ENCODE measurements at regions not wholly inside any gene's neighbourhood (a gene's known extent, or its start where the extent isn't known, plus 50 kb on each side); places are given as distances from the start of the nearest gene placed in this dataset.
"Not testable (repeated sequence)": the region's sequence is repeated elsewhere in the genome, so short reads cannot be mapped to it uniquely, and the experiment has no call there.

DNA sequence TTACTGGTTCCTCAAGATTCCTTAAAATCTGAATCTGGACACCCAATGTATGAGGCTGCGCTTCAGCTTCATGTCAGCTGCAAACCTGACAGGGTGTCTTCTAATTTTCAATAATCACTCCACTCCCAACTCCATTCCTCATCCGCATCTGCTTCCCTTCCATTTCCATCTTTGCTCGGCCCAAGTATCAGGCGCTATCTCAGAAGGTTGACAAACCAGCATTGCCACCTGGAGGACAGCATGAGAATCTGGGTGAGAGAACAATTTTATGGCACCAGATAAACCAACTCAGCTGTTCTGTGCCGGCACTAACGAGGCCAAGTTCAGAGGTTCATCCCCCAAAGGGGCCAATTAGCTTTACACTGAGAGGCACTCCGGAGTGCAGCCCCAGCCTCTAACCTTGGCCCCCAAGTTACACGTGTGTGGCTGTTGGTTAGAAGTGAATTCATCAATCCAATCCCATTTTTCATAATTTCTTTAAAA, 79.1 kb upstream of the LMO2 start:
- DNase-seq = peak; percentile 80

DNA sequence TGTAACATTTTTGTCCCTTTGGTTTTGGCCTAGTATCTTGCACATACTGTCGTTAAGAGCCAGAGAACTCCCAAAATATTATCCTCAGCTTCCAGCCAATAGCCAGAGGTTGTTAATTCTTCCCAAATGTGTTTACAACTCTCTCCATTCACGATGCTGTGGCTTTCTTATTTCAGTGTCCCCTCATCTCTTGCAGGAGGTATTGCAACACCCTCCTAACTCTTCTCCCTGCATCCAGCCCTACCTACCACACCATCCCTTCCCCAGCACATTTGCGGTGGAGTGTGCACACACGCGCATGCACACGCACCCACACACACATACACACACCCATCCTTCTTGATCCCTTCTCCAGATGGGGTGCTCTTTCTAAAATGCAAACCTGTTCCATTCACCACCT, 75.6 kb upstream of the LMO2 start:
- DNase-seq = no peak

DNA sequence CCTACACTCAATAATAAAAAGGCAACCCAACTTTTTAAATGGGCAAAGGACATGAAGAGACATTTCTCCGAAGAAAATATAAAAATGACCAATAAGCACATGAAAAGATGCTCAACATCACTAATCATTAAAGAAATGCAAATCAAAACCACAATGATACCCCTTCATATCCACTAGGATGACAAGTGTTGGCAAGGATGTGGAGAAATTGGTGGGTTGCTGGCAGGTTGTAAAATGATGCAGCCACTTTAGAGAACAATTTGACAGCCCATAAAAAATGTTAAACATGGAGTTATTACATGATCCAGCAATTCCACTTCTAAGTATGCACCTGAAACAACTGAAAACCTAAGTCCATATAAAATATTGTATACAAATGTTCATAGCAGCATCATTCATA, 73.2 kb upstream of the LMO2 start:
- no peak for DNase-seq

GRCh38 chr11:33959855-33960400, 68.1 kb upstream of the LMO2 start:
- no peak for DNase-seq

GRCh38 chr11:33957304-33957917, 65.5 kb upstream of the LMO2 start:
- peak; percentile 13 for DNase-seq

GRCh38 chr11:33956611-33957010, 64.7 kb upstream of the LMO2 start:
- DNase-seq = no peak

- DNase-seq = no peak
These were observed 61.4 kb upstream of the LMO2 start for GRCh38 chr11:33953289-33953688.

- DNase-seq = no peak
These were observed 60.9 kb upstream of the LMO2 start for GRCh38 chr11:33952805-33953204.

DNA sequence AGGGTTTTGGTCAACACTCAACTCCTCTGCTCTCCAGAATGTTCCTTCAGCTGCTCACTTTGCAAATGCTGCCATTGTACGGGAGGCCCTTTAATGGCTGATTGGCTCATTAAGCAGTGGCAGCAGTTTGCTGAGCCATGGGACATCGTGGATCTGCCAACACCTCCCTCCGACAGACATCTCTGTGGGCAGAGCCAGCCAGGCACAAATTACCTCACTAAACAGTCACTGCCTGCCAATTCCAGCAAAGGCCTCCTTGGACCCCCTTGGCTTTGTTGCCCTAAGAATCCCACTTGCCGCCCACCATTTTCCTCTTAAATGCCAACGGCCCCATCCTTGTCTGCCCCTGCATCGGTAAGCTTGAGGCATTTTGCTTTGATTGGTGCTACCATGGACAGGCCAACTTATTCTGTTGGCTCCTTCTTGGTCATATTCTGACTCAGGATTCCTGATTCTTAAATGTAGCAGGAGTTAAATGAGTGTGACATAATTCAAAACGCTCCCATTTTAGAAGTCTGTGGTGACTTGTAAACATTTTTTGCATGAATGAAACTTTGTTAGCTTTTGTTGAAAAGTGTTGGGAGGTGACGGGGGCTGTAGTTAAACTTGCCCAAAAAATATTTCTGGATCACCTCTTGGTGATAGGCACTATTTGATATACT, 57.5 kb upstream of the LMO2 start:
- no peak for DNase-seq

DNA sequence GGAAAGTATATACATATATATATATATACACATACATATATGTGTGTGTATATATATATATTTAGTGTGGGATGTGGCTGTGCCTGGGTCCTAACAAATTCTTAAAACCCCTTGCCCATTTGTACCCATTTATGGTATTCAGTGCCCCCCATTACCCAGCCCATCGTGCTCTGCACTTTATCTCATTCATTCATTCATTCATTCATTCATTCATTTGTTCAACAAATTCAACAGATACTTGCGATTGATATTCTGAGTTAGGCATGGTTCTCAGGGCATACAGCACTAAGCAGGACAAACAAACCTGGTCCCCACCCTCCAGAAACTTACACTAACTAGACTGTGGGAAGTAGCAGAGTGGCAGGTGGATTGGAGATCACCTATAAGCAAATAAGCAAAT, 56.6 kb upstream of the LMO2 start:
- no peak for DNase-seq

DNA sequence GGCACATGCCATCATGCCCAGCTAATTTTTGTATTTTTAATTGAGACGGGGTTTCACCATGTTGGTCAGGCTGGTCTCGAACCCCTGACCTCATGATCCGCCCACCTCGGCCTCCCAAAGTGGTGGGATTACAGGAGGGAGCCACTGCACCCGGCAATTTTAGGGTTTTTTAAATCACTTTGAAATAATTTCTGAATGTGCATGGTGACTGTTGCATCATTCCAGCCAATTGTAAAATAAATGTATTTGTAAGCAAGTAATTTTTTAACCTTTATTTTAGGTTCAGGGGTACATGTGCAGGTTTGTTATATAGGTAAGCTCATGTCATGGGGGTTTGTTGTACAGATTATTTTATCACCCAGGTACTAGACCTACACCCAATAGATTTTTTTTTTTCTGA, 56.0 kb upstream of the LMO2 start:
- not testable (repeated sequence) for DNase-seq

DNA sequence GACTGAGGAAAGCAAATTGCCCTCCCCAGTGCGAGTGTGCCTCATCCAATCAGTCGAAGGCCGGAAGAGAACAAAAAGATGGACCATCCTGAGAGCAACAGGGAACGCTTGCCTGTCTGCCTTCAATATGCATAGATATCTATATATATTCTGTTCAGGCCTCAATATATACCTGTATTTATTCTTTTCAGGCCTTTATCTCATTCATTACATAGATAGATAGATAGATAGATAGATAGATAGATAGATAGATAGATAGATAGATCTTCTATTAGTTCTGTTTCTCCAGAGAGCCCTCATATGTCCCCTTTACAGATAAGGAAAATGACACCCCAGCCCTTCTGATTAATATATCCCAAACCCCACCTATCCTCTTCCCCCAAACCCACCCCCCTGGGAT, 55.1 kb upstream of the LMO2 start:
- DNase-seq = no peak

DNA sequence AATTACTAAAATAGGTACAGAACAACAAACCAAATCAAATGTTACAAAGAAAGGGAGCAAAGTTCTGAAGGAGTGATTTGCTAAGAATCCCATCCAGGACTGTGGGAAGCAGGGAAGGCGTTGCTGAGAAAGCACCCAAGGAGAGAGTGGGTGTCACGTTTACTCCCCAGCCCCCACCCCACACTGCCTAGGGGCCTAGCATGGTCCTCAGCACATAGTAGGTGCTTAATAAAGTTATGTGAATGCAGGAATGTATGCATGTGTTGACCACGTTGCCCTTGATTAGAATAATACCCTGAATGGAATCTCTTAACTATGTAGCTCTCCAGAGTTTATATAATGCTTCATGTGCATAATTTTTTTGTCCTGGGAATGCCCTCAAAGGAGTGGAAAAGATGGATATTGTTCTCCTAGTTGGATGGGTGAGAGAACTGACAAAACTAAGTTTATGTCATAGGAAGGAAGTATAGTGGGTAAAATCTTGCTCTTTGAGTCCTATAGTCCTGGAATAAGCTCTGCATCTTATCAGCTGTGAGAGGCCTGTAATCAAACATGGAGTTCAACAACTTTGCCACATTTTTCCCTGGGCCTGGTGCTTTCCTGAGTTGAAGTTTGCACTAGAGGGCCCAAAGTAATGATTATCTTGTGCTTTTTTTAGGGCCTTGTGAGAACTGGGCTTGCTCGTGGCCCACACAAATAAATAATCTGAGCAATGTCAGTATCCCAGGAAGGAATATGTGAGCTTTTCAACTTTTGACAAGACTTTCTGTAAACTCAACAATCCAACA, 53.8 kb upstream of the LMO2 start:
- DNase-seq = peak; percentile 41

DNA sequence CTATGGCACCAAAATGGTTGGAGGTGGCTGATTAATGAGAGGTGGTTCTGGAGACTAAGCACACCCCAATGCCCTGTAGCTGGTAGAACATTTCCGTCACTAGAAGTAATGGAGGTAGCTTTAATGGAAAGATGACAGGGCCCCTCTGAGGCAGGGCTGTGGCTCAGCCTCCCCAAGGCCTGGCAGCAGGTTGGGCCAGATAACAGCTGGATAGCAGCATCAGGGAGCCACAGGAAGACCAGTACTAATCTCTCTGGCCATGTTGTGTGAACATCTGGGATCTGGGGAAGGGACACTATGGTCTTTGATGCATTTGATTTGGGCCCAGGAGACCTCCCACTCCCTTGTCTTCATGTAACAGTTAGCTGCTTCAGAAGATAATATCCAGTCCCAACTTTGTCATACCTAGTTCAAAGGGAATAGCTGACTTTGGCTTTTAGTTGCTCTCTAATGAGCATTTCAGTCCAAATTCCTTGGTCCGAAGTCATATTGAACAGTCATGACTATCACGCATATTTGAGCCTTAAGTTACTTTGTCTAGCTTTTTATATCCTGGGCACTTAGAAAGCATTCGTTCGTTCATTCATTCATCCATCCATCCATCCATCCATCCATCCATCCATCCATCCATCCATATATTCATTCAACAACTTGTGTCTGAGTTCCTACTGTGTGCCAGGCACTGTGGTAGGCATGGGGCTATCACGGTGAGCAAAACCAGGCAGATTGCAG, 53.0 kb upstream of the LMO2 start:
- DNase-seq = peak; percentile 98

DNA sequence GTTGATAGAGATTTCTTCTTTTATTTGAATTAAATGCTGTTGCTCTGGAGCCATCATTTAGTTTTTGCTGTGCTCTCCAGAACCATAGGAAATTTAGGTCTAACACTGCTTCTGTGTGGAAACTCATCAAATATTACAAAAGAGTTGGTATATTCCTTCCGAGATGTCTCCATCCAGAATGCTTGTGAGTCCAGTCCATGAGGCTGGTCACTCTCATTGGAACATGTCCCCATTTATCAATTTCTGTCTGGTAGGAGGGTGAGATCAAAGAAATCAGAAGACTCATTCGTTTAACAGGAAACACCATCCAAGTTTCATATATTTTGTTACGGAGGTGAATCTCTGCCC, 52.4 kb upstream of the LMO2 start:
- no peak for DNase-seq

- DNase-seq = peak; percentile 25
These were observed 51.1 kb upstream of the LMO2 start for GRCh38 chr11:33942954-33943353.

GRCh38 chr11:33941637-33942160, 49.8 kb upstream of the LMO2 start:
- peak; percentile 90 for DNase-seq
